AG04450 (cell line): ENCODE measurements at regions not wholly inside any gene's neighbourhood (a gene's known extent, or its start where the extent isn't known, plus 50 kb on each side); places are given as distances from the start of the nearest gene placed in this dataset.

Source experiments
- CTCF ChIA-PET: fragments of 300-600, 350-600 bp; formaldehyde crosslinking; extraction: SDS; loops from one replicate; lab custom pipeline; 2022; ENCODE audit warnings: antibody characterized with exemption, inconsistent platforms; lab: Charles Lee
- POLR2A ChIA-PET: fragments of 350-600 bp; formaldehyde crosslinking; extraction: SDS; loops from one replicate; lab custom pipeline; 2021; ENCODE audit warnings: antibody characterized with exemption, inconsistent platforms; lab: Yijun Ruan, JAX
- DNase-seq: peaks from one replicate; pipeline ENCODE4 v3.0.0-alpha.2; 2011; ENCODE audit warnings: low read depth, low spot score
- H3K27ac ChIP-seq: one replicate; pipeline ENCODE4 v1.5.1; 2012; ENCODE audit warnings: low read depth, low read length, control low read depth
- H3K27me3 ChIP-seq: one replicate; pipeline ENCODE4 v1.6.0; 2012; ENCODE audit warnings: low read length; ENCODE audit not compliant: control insufficient read depth, insufficient read depth
- H3K4me3 ChIP-seq: 2 replicates; pipeline ENCODE4 v1.5.1; 2011; ENCODE audit warnings: mild to moderate bottlenecking, low read depth, low read length, control low read depth
- H3K9me3 ChIP-seq: 2 replicates; pipeline ENCODE4 v1.5.1; 2012; ENCODE audit warnings: low read length; ENCODE audit not compliant: control insufficient read depth, insufficient read depth
- CTCF ChIP-seq: IDR thresholded peaks from 2 replicates; pipeline ENCODE4 v1.5.1; 2011; ENCODE audit warnings: low read depth, low read length, control low read depth, inconsistent platforms

GRCh38 chr6:138571181-138571580, 71.9 kb upstream of the NHSL1 start:
- ChIA-PET CTCF (interaction anchor here (0.9 to 2.0 kb wide), 5 partner anchors 16 to 141 kb away, joined by 3 to 5 read pairs (median 4); no protein-coding TSS in a partner anchor), POLR2A (interaction anchor here (0.7 to 2.1 kb wide), 3 partner anchors 30 to 106 kb away, joined by 3 to 7 read pairs (median 6); no protein-coding TSS in a partner anchor)
- no peaks in the 10 kb centered on the region for H3K9me3 ChIP-seq
- TF ChIP-seq CTCF, result no peak
- H3K27ac ChIP-seq, result no peak overlapping the region
- no peak for DNase-seq
- H3K27me3 ChIP-seq, result no peaks in the 10 kb centered on the region
- peak overlapping the region; percentile 69 for H3K4me3 ChIP-seq

GRCh38 chr6:138571585-138572166, 72.4 kb upstream of the NHSL1 start:
- no peaks in the 10 kb centered on the region for H3K27me3 ChIP-seq
- POLR2A ChIA-PET, result interaction anchor here (0.7 to 2.1 kb wide), 4 partner anchors 8 to 107 kb away, joined by 3 to 7 read pairs (median 5); no protein-coding TSS in a partner anchor
- DNase-seq, result no peak
- CTCF ChIA-PET, result interaction anchor here (0.9 to 2.3 kb wide), 5 partner anchors 16 to 143 kb away, joined by 3 to 9 read pairs (median 4); no protein-coding TSS in a partner anchor
- no peak for TF ChIP-seq CTCF
- peak overlapping the region; percentile 84 for H3K27ac ChIP-seq
- H3K9me3 ChIP-seq, result no peaks in the 10 kb centered on the region
- H3K4me3 ChIP-seq, result peak overlapping the region; percentile 69

- Histone ChIP-seq H3K27ac (peak overlapping the region; percentile 84), H3K4me3 (peak overlapping the region; percentile 69), H3K9me3 (no peaks in the 10 kb centered on the region), H3K27me3 (no peaks in the 10 kb centered on the region)
- no peak for TF ChIP-seq CTCF
- ChIA-PET CTCF (interaction anchor here (0.7 to 2.3 kb wide), 5 partner anchors 15 to 143 kb away, joined by 3 to 19 read pairs (median 4); no protein-coding TSS in a partner anchor), POLR2A (interaction anchor here (0.6 to 1.2 kb wide), 6 partner anchors 9 to 162 kb away, joined by 3 to 6 read pairs (median 4); no protein-coding TSS in a partner anchor)
- peak; percentile 85 for DNase-seq
Measured at GRCh38 chr6:138572167-138572875, 73.0 kb upstream of the NHSL1 start.

- TF ChIP-seq CTCF, result no peak
- Histone ChIP-seq H3K27ac (no peak overlapping the region), H3K4me3 (no peak overlapping the region), H3K9me3 (no peaks in the 10 kb centered on the region), H3K27me3 (no peaks in the 10 kb centered on the region)
- ChIA-PET POLR2A (interaction anchor here (0.6 to 1.2 kb wide), 4 partner anchors 9 to 36 kb away, joined by 3 to 5 read pairs (median 4); no protein-coding TSS in a partner anchor), CTCF (interaction anchor here (0.7 to 2.3 kb wide), 3 partner anchors 15 to 144 kb away, joined by 3 to 19 read pairs (median 9); no protein-coding TSS in a partner anchor)
- no peak for DNase-seq
Measured at GRCh38 chr6:138572885-138573284, 73.6 kb upstream of the NHSL1 start.
